ENCODE measurements at regions not wholly inside any gene's neighbourhood (a gene's known extent, or its start where the extent isn't known, plus 50 kb on each side); places are given as distances from the start of the nearest gene placed in this dataset.

GRCh38 chr16:50478773-50479149, 69.4 kb upstream of the NKD1 start:
- TF ChIP-seq EZH2 (IDR thresholded peaks at IDR 0.05; ENCODE audit: borderline replicate concordance, insufficient read depth, low read depth, low read length, poor library complexity, severe bottlenecking) = no peak
- TF ChIP-seq CTCF (IDR thresholded peaks at IDR 0.05) = no peak
- peaks cover 26% of the 10 kb centered on the region for H3K27me3 Mint-ChIP-seq
- H3K4me2 ChIP-seq (replicated peaks; ENCODE audit: low read depth, low read length, poor library complexity, severe bottlenecking) = no peak overlapping the region
- H3K36me3 ChIP-seq (replicated peaks in 1 of 2; ENCODE audit: control extremely low read depth in 1 of 2, control insufficient read depth in 1 of 2, extremely low read depth in 1 of 2, insufficient read depth in 2 of 2, low read length in 1 of 2) = no peaks in the 10 kb centered on the region
- H2AFZ ChIP-seq (ENCODE audit: insufficient read depth, low read depth, low read length, poor library complexity, severe bottlenecking) = no peak overlapping the region
- no peaks in the 10 kb centered on the region for H4K20me1 ChIP-seq (ENCODE audit: control insufficient read depth, insufficient read depth, low read length, poor library complexity, severe bottlenecking)
- H3K27ac ChIP-seq (ENCODE audit: low read length in 2 of 2) = no peak overlapping the region
- ChIA-PET CTCF (no interaction called here), POLR2A (no interaction called here)
- ATAC-seq (ENCODE audit: low read depth) (no peak), DNase-seq (no peak)
- no peak overlapping the region for H3K4me3 ChIP-seq (ENCODE audit: control extremely low read depth in 1 of 5, extremely low read depth in 1 of 5, insufficient read depth in 1 of 5, low read depth in 2 of 5, low read length in 4 of 5)
- WGBS (ENCODE audit: insufficient coverage) = 57% methylated on average over 9 of the region's 9 CpGs
- peaks cover 0 to 3% (median 0%) of the 10 kb centered on the region in 3 donors for H3K9me3 ChIP-seq (ENCODE audit: control extremely low read depth in 1 of 3, control insufficient read depth in 2 of 3, insufficient read depth in 1 of 3, low read length in 2 of 3)
- H3K4me1 ChIP-seq (ENCODE audit: control insufficient read depth in 2 of 2, insufficient read depth in 2 of 2, low read length in 2 of 2) = no peaks in the 10 kb centered on the region
- H3K9ac ChIP-seq (ENCODE audit: low read length) = no peak overlapping the region
- intact Hi-C loops (cut with micrococcal nuclease) = no loop called here
- no peak overlapping the region for H3K4me3 Mint-ChIP-seq
- H3K4me1 Mint-ChIP-seq = no peaks in the 10 kb centered on the region
- no peaks in the 10 kb centered on the region for H3K79me2 ChIP-seq (ENCODE audit: control insufficient read depth, insufficient read depth, low read length)
- H3K27ac Mint-ChIP-seq = no peak overlapping the region
- H3K27me3 ChIP-seq (replicated peaks in 1 of 4; ENCODE audit: control extremely low read depth in 1 of 4, control insufficient read depth in 3 of 4, insufficient read depth in 4 of 4, low read length in 3 of 4) = peaks cover 0 to 13% (median 1%) of the 10 kb centered on the region in 4 experiments
- no peaks in the 10 kb centered on the region for H3K9me3 Mint-ChIP-seq (ENCODE audit: insufficient read depth)

GRCh38 chr16:50478075-50478772, 70.0 kb upstream of the NKD1 start:
- Histone ChIP-seq H3K4me2 (replicated peaks; ENCODE audit: low read depth, low read length, poor library complexity, severe bottlenecking) (no peak overlapping the region), H3K27ac (ENCODE audit: low read length in 2 of 2) (no peak overlapping the region), H3K36me3 (replicated peaks in 1 of 2; ENCODE audit: control extremely low read depth in 1 of 2, control insufficient read depth in 1 of 2, extremely low read depth in 1 of 2, insufficient read depth in 2 of 2, low read length in 1 of 2) (no peaks in the 10 kb centered on the region), H3K4me1 (ENCODE audit: control insufficient read depth in 2 of 2, insufficient read depth in 2 of 2, low read length in 2 of 2) (no peaks in the 10 kb centered on the region), H3K27me3 (replicated peaks in 1 of 4; ENCODE audit: control extremely low read depth in 1 of 4, control insufficient read depth in 3 of 4, insufficient read depth in 4 of 4, low read length in 3 of 4) (peaks cover 0 to 8% (median 1%) of the 10 kb centered on the region in 4 experiments), H2AFZ (ENCODE audit: insufficient read depth, low read depth, low read length, poor library complexity, severe bottlenecking) (no peak overlapping the region), H3K79me2 (ENCODE audit: control insufficient read depth, insufficient read depth, low read length) (no peaks in the 10 kb centered on the region), H3K9ac (ENCODE audit: low read length) (no peak overlapping the region), H4K20me1 (ENCODE audit: control insufficient read depth, insufficient read depth, low read length, poor library complexity, severe bottlenecking) (no peaks in the 10 kb centered on the region), H3K4me3 (ENCODE audit: control extremely low read depth in 1 of 5, extremely low read depth in 1 of 5, insufficient read depth in 1 of 5, low read depth in 2 of 5, low read length in 4 of 5) (no peak overlapping the region), H3K9me3 (ENCODE audit: control extremely low read depth in 1 of 3, control insufficient read depth in 2 of 3, insufficient read depth in 1 of 3, low read length in 2 of 3) (peaks cover 0 to 3% (median 0%) of the 10 kb centered on the region in 3 donors)
- Mint-ChIP-seq H3K4me3 (no peak overlapping the region), H3K27me3 (peaks cover 26% of the 10 kb centered on the region), H3K27ac (no peak overlapping the region), H3K9me3 (ENCODE audit: insufficient read depth) (no peaks in the 10 kb centered on the region), H3K4me1 (no peaks in the 10 kb centered on the region)
- ATAC-seq (ENCODE audit: low read depth) (no peak), DNase-seq (no peak)
- TF ChIP-seq CTCF (IDR thresholded peaks at IDR 0.05) (no peak), EZH2 (IDR thresholded peaks at IDR 0.05; ENCODE audit: borderline replicate concordance, insufficient read depth, low read depth, low read length, poor library complexity, severe bottlenecking) (no peak)
- ChIA-PET POLR2A (no interaction called here), CTCF (no interaction called here)
- intact Hi-C loops (cut with micrococcal nuclease) = no loop called here
- 79% methylated on average over 21 of the region's 21 CpGs for WGBS (ENCODE audit: insufficient coverage)
